Sigmoid colon (tissue), 6 donors: ENCODE measurements at regions not wholly inside any gene's neighbourhood (a gene's known extent, or its start where the extent isn't known, plus 50 kb on each side); places are given as distances from the start of the nearest gene placed in this dataset.

Source experiments
- DNase-seq: peaks from one replicate; pipeline ENCODE4 v3.0.0-alpha.2; 2019
- H3K27ac ChIP-seq, 4 donors: fragments of 200-600 bp; sonication (generic); one replicate each; pipeline ENCODE4 v1.5.1; 2016 to 2019; ENCODE audit warnings: mild to moderate bottlenecking in 1 of 4
- H3K27me3 ChIP-seq, 3 donors: fragments of 200-600 bp; sonication (generic); one replicate each; pipeline ENCODE4 v1.5.1; 2019; ENCODE audit warnings: mild to moderate bottlenecking in 1 of 3
- H3K36me3 ChIP-seq, 4 donors: fragments of 200-600 bp; sonication (generic); one replicate each; pipeline ENCODE4 v1.5.1; 2016 to 2019
- H3K4me1 ChIP-seq, 4 donors: fragments of 200-600 bp; sonication (generic); one replicate each; pipeline ENCODE4 v1.5.1; 2017 to 2019
- H3K4me3 ChIP-seq, 4 donors: fragments of 200-600 bp; sonication (generic); one replicate each; pipeline ENCODE4 v1.5.1; 2017 to 2019; ENCODE audit warnings: mild to moderate bottlenecking in 2 of 4, moderate library complexity in 1 of 4
- H3K9me3 ChIP-seq, 4 donors: fragments of 200-600 bp in 3 of 4; sonication (generic) in 3 of 4; one replicate each; pipeline versions ENCODE4 v1.5.1 to v1.6.1; 2013 to 2019
- CTCF ChIP-seq, 4 experiments: fragments of 450-650 bp in 3 of 4; fragments of 200-600 bp in 1 of 4; IDR thresholded peaks; one replicate each; pipeline ENCODE4 v1.5.1; 2016 to 2019; ENCODE audit warnings: antibody characterized with exemption in 4 of 4, mild to moderate bottlenecking in 3 of 4, moderate library complexity in 2 of 4
- EP300 ChIP-seq, 4 donors: sonication (generic); formaldehyde crosslinking; IDR thresholded peaks; one replicate each; pipeline ENCODE4 v1.6.1; 2017; ENCODE audit warnings: antibody characterized with exemption in 4 of 4
- POLR2A ChIP-seq, 2 donors: fragments of 450-650 bp; IDR thresholded peaks; one replicate each; pipeline ENCODE4 v1.6.1; 2016; ENCODE audit warnings: antibody characterized with exemption in 2 of 2, mild to moderate bottlenecking in 2 of 2, moderate library complexity in 2 of 2
- POLR2AphosphoS5 ChIP-seq, 4 donors: sonication (generic); formaldehyde crosslinking; IDR thresholded peaks; one replicate each; pipeline ENCODE4 v1.6.1; 2017; ENCODE audit warnings: antibody characterized with exemption in 4 of 4
- WGBS, 2 donors: extraction: QIAGEN DNeasy Blood & Tissue Kit; methylation state at CpG; one replicate each; pipeline ENCODE4 v1.1.7; 2013; 5-methylcytosine and 5-hydroxymethylcytosine counted together
- intact Hi-C: fragments of 100-400 bp; cut with DNase I; formaldehyde crosslinking; loops from one replicate; pipeline ENCODE4 v1.15.1; 2023
- donor health status: healthy with polysubstance abuse.
- donor health status: healthy.

- Histone ChIP-seq H3K4me1 (no peaks in the 10 kb centered on the region), H3K27me3 (no peaks in the 10 kb centered on the region), H3K36me3 (no peaks in the 10 kb centered on the region), H3K4me3 (no peak overlapping the region), H3K9me3 (no peaks in the 10 kb centered on the region), H3K27ac (no peak overlapping the region)
- 48 to 51% methylated on average over 4 of the region's 4 CpGs for WGBS, 2 donors
- intact Hi-C loops, result no loop called here
- no peak for DNase-seq
- TF ChIP-seq CTCF (IDR thresholded peaks at IDR 0.05) (no peak), EP300 (IDR thresholded peaks at IDR 0.05) (no peak), POLR2A (IDR thresholded peaks at IDR 0.05) (no peak), POLR2AphosphoS5 (IDR thresholded peaks at IDR 0.05) (no peak)
These were observed 349.3 kb upstream of the RGMA start for GRCh38 chr15:93438310-93438709.

- intact Hi-C loops, result no loop called here
- DNase-seq, result no peak
- Histone ChIP-seq H3K4me1 (peaks cover 0 to 11% (median 3%) of the 10 kb centered on the region in 4 donors), H3K27me3 (no peaks in the 10 kb centered on the region), H3K27ac (no peak overlapping the region), H3K4me3 (no peak overlapping the region), H3K9me3 (no peaks in the 10 kb centered on the region), H3K36me3 (no peaks in the 10 kb centered on the region)
- WGBS, 2 donors, result 96 to 97% methylated on average over 28 of the region's 28 CpGs
- TF ChIP-seq POLR2A (IDR thresholded peaks at IDR 0.05) (no peak), EP300 (IDR thresholded peaks at IDR 0.05) (no peak), CTCF (IDR thresholded peaks at IDR 0.05) (no peak), POLR2AphosphoS5 (IDR thresholded peaks at IDR 0.05) (no peak)
These were observed 343.5 kb upstream of the RGMA start for GRCh38 chr15:93432474-93432873.

DNA sequence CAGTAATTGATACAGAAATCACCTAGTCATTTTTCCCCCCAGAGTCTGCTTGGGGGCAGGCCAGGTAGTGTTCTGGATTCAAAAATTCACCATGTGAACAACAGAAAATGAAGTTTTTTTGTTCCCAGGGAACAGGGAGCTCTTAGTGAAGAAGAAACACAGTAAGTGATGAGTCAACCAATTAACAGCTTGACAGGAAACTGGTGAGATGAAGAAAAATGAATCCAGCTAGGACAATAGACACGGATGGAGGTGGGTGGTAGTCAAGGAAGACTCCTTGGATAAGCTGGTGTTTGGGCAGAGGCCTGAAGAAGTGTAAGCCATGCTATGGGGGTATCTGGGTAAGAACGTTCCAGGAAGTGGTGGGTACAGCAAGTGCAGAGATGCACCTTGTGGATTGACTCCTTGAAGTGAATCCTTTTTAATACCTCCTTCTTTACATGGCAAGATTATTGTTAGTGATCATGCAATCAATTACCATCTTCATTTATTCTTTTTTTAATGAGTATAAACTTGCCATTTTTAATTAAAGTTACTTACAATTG lies 339.9 kb upstream of the RGMA start:
- no peaks in the 10 kb centered on the region for H3K36me3 ChIP-seq
- intact Hi-C loops, result no loop called here
- no peak for TF ChIP-seq POLR2AphosphoS5 (IDR thresholded peaks at IDR 0.05)
- no peak for TF ChIP-seq CTCF (IDR thresholded peaks at IDR 0.05)
- TF ChIP-seq EP300 (IDR thresholded peaks at IDR 0.05), result no peak
- TF ChIP-seq POLR2A (IDR thresholded peaks at IDR 0.05), result no peak
- no peaks in the 10 kb centered on the region for H3K27me3 ChIP-seq
- no peak for DNase-seq
- no peak overlapping the region for H3K4me3 ChIP-seq
- peaks cover 0 to 11% (median 3%) of the 10 kb centered on the region in 4 donors for H3K4me1 ChIP-seq
- H3K27ac ChIP-seq, result no peak overlapping the region
- 67 to 75% methylated on average over 2 of the region's 2 CpGs for WGBS, 2 donors
- H3K9me3 ChIP-seq, result no peaks in the 10 kb centered on the region

DNA sequence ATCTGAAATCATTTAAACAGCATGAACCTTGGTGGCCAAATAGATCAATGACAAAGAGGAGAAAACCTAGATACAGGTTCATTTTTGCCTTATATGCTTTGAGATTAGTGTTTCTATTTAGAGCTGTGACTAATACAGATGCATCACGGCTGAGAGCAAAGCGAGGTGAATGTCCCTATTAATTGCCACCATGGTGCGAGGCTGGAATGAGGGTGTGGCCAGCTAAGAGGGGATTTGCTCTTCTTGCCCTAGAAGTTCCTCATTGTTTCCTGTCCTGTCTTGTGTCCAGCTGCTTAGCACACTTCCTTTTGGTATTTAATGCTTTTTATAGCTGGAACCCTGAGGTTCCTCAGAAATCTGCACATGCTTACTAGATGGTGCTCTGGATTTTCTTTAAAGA lies 339.1 kb upstream of the RGMA start:
- 21 to 47% methylated on average over 3 of the region's 3 CpGs for WGBS, 2 donors

More for the DNA sequence above, 339.1 kb upstream of the RGMA start:
- no peak overlapping the region for H3K4me3 ChIP-seq
- DNase-seq, result no peak
- intact Hi-C loops, result no loop called here
- no peaks in the 10 kb centered on the region for H3K9me3 ChIP-seq
- TF ChIP-seq POLR2A (IDR thresholded peaks at IDR 0.05), result no peak
- TF ChIP-seq CTCF (IDR thresholded peaks at IDR 0.05), result no peak
- TF ChIP-seq EP300 (IDR thresholded peaks at IDR 0.05), result no peak
- no peak for TF ChIP-seq POLR2AphosphoS5 (IDR thresholded peaks at IDR 0.05)
- H3K4me1 ChIP-seq, result peaks cover 0 to 11% (median 3%) of the 10 kb centered on the region in 4 donors
- no peaks in the 10 kb centered on the region for H3K36me3 ChIP-seq
- H3K27me3 ChIP-seq, result no peaks in the 10 kb centered on the region
- no peak overlapping the region for H3K27ac ChIP-seq
